GM21447 (cell line): ENCODE measurements at regions not wholly inside any gene's neighbourhood (a gene's known extent, or its start where the extent isn't known, plus 50 kb on each side); places are given as distances from the start of the nearest gene placed in this dataset.
"Not testable (repeated sequence)": the region's sequence is repeated elsewhere in the genome, so short reads cannot be mapped to it uniquely, and the experiment has no call there.

ENCODE experiments used
- ATAC-seq: cut with Tn5 transposase; IDR thresholded peaks from one replicate; pipeline ENCODE4 v1.9.1; 2021; ENCODE audit not compliant: unreplicated experiment

- ATAC-seq, result not testable (repeated sequence)
Observed at GRCh38 chr1:200254602-200255001, 155.2 kb downstream of the ZNF281 start.

- no peak for ATAC-seq
Observed at GRCh38 chr1:200253774-200254495, 155.9 kb downstream of the ZNF281 start.

- no peak for ATAC-seq
Observed at GRCh38 chr1:200252531-200252930, 157.3 kb downstream of the ZNF281 start.

- no peak for ATAC-seq
Observed at GRCh38 chr1:200250469-200250868, 159.4 kb downstream of the ZNF281 start.

- no peak for ATAC-seq
Observed at GRCh38 chr1:200248541-200248940, 161.3 kb downstream of the ZNF281 start.

- ATAC-seq, result no peak
Observed at GRCh38 chr1:200247518-200247917, 162.3 kb downstream of the ZNF281 start.

GRCh38 chr1:200245473-200245872, 164.4 kb downstream of the ZNF281 start:
- no peak for ATAC-seq

- ATAC-seq, result no peak
Observed at GRCh38 chr1:200243042-200243437, 166.8 kb downstream of the ZNF281 start.

- ATAC-seq, result no peak
Observed at GRCh38 chr1:200242110-200243041, 167.5 kb downstream of the ZNF281 start.

- no peak for ATAC-seq
Observed at GRCh38 chr1:200240656-200241055, 169.2 kb downstream of the ZNF281 start.

GRCh38 chr1:200238311-200238710, 171.5 kb downstream of the ZNF281 start:
- no peak for ATAC-seq

- no peak for ATAC-seq
Observed at GRCh38 chr1:200237066-200237465, 172.8 kb downstream of the ZNF281 start.

GRCh38 chr1:200234938-200235337, 174.9 kb downstream of the ZNF281 start:
- no peak for ATAC-seq

- no peak for ATAC-seq
Observed at GRCh38 chr1:200233393-200233792, 176.4 kb downstream of the ZNF281 start.

GRCh38 chr1:200231787-200232231, 178.0 kb downstream of the ZNF281 start:
- ATAC-seq, result no peak

- ATAC-seq, result no peak
Observed at GRCh38 chr1:200230671-200231070, 179.2 kb downstream of the ZNF281 start.

GRCh38 chr1:200228486-200228885, 181.3 kb downstream of the ZNF281 start:
- ATAC-seq, result no peak

- ATAC-seq, result no peak
Observed at GRCh38 chr1:200228081-200228480, 181.8 kb downstream of the ZNF281 start.
